Glomerular visceral epithelial cell (primary cell): ENCODE measurements at regions not wholly inside any gene's neighbourhood (a gene's known extent, or its start where the extent isn't known, plus 50 kb on each side); places are given as distances from the start of the nearest gene placed in this dataset.

Experiments used
- DNase-seq: peaks from one replicate; pipeline ENCODE4 v3.0.0-alpha.2; 2016; ENCODE audit errors: extremely low spot score

GRCh38 chr3:99439892-99440291 lies 198.5 kb upstream of the COL8A1 start:
- DNase-seq: no peak

DNA sequence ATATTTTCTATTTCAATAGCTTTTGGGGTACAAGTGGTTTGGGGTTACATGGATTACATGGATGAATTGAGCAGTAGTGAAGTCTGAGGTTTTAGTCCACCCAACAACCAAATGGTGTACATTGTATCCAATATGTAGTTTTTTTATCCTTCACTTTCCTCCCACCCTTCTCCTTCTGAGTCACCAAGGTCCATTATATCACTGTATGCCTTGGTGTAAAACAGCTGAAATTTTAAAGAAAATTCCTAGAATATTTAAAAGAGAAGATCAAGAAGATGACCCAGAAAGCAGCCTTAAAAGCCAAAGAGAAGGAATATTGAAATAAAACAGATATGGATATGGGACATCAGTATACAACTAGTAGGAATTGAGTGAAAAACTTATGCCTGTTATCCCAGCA lies 204.2 kb upstream of the COL8A1 start:
- DNase-seq: no peak

- DNase-seq: no peak
Measured at GRCh38 chr3:99430348-99431134, 207.9 kb upstream of the COL8A1 start.

DNA sequence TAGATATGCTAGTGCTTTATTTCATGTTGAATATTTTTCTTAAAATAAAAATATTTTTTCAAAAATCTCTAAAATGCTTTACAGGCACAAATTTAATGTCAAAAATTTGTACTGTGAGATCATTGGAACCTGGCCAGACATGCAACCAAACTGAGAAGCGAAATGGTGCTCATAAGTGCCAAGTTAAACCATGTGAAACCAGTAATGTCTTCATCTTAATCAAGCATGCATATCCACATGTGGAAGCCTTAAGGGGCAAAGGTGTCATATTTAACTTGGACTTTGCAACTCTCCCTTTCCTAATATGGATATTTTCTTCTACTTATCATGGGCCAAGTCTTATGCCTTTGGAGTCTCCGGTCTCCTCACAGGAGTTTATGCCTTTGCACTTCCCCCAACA lies 208.9 kb upstream of the COL8A1 start:
- DNase-seq: peak; percentile 60

DNA sequence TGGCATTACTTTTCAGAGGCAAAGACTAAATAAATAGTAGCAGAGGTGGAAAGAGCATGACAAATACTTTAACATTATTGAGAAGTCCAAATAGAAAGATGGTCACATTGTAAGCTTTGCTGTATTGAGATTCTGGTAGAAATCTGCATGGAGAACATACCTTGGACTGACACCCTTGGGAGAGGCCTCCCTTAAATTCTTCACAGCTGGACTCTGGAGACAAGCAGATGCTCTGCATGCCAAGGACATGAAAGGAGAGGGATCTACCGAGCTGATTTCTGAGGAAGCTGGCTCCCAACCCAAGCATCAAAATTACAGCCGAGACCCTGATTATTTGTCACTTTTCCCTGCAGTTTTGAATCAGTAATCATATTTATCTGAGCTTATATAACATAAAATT lies 212.5 kb upstream of the COL8A1 start:
- no peak for DNase-seq

- DNase-seq: no peak
Measured at GRCh38 chr3:99419116-99419515, 219.3 kb upstream of the COL8A1 start.

GRCh38 chr3:99418709-99419108 lies 219.7 kb upstream of the COL8A1 start:
- DNase-seq: no peak

DNA sequence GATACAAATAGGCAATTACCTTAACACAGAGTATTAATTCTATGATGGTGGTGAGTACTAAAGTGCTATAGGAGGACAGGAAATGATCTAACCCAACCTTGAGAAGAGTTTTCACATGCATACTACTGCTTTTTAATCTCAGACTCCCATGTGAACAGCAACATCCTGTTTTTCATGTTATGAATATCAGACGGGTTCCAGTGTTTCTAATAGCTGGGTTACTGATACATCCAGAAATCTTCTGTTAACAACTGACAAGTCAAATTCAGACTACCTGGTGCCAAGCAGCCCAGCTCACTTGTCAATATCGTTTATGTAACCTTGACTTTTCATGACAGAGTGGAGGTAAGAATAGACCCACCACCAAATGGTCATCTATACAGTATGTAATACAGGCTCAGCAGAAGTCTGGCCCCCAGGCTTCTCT lies 220.2 kb upstream of the COL8A1 start:
- DNase-seq: no peak

DNA sequence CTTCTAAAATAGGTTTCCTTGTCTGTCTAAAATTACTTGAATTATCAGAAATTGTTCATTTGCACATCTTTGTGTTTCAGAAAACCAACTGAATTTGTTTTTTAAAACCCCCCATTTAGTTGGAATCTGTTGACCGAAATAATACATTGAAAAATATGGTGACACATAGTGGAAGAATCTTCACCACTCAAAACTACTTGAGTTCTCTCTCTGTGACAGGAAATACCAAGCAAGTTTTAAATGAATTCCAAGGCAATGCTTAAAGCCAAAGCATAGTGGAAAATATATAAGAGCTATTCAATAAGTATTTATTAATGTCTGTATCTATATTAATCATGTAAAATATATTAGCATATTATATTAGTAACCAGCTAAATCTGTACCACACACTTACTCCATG lies 224.9 kb upstream of the COL8A1 start:
- peak; percentile 36 for DNase-seq

DNA sequence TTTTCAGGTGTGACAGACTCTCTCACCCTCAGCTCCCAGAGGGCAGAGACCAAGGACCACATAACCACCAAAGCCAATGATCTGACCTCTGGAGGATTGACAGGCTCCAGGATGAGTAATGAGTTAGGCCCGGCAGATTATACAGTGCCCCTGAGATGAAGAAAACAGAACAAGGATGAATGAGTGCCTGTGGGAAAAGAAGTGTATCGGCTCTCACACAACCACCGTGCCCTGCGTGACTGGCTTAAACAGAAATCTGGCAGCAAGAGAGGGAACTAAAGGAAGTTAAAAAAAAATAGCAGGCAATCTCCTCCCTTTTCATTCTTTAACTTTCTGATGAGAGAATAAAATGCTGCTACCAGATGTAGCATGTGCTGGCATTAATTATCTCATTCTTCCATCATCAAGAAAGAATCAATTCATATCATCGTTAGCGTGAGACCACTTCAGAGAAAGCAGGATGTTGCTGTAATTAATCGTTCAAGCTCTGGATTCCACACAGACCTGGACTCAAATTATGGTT lies 227.5 kb upstream of the COL8A1 start:
- peak; percentile 88 for DNase-seq

DNA sequence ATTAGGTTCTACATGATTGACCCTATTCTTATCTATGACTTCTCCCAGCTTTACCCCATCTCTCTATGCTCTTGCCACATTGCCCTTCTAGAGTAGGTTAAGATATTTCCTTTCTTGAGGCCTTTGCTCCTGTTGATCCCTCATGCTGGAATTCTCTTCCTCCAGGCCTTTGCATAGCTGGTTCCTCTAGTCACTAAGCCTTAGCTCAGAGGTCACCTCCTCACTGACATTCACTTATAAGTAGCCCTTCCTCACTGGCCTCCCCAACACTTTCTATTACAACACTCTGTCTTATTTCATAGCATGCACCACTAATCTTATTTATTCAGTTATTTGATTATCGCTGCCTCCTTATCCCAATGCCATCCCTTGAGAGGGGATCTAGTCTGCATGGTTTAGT lies 228.4 kb upstream of the COL8A1 start:
- DNase-seq: no peak

GRCh38 chr3:99407257-99407656 lies 231.1 kb upstream of the COL8A1 start:
- no peak for DNase-seq

DNA sequence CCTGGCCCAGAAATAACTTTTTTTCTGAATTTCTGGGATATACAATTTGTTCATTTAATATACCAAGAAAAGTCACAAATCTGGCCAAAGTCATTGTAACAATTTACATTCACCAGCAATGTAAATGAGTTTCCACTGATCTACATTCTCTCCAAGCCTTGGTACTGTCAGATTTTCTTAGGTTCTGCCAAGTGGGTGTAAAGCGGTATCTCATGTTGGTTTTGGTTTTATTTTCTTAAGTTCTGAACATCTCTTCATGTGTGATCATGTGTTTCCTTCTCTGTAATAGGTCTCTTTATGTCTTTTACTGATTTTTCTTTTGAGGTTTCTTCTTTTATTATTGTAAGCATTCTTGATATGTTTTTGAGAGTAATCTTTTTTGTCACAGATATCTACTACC lies 235.6 kb upstream of the COL8A1 start:
- no peak for DNase-seq

- no peak for DNase-seq
Measured at GRCh38 chr3:99400352-99400751, 238.0 kb upstream of the COL8A1 start.

DNA sequence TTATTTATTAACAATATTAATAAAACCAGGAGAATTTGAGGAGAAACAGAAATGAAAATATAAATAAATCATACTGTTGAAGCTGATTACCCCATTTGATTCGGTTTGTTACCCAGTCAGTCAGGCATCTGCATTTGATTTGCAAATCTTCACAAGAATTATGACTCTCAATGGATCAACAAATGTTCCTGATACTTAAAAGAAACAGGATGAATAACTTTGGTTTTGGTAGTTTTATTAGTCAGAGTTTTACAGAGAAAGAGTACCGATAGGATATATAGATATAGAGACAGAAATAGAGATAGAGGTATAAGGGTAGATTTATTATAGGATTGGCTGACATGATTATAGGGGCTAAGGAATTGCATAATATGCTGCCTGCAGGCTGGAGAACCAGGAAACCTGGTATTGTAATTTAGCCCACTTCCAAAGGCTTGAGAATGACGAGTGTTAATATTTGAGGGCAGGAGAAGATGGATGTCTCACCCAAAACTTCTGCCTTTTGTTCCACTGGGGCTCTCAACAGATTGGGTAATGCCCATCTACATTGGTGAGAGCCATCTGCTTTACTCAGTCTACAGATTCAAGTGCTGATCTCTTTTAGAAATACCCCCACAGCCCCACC lies 241.6 kb upstream of the COL8A1 start:
- DNase-seq: no peak

DNA sequence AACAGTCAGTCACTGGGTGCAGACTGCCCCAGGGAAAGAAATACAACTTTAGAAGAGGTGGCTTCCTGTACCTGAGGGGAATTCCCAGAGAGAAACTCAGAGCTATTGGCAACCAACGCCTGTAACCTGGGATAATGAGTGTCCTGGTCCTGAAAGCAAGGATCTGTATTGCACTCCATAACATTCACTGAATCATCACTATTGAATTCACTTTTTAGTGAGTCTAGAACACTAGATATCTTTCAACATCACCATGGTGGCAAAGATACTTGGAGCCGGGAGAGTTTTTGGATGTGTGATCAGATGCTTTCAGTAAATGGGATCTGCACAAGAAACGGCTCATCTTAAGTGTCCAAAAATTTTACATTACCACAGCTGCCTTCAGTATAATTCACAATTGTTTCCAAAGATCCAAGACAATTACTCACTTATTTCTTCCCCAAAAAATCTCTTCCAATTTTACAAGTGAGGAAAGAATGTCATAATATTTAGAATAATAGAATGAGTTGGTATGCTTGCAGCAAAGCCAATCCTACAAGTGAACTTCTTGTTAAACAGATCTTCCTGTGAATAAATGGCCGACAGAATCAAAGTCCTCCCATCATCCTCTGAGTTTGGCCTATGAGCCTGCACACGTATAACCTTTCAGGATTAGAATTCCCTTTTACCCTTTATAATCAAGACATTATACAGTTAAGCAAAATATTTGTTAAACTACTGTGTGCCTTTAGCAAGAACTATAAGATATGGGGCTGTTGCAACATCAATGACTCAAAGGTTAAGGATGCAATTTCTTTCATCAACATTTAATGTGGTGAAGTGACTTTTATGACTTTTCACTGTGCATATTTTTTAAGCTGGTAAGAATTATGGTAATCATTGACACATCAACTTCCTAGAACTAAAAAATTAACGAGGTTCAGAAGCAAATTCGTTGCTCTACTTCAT lies 243.3 kb upstream of the COL8A1 start:
- DNase-seq: peak; percentile 77

- DNase-seq: no peak
Measured at GRCh38 chr3:99393961-99394360, 244.4 kb upstream of the COL8A1 start.

GRCh38 chr3:99388780-99389179 lies 249.6 kb upstream of the COL8A1 start:
- DNase-seq: no peak

DNA sequence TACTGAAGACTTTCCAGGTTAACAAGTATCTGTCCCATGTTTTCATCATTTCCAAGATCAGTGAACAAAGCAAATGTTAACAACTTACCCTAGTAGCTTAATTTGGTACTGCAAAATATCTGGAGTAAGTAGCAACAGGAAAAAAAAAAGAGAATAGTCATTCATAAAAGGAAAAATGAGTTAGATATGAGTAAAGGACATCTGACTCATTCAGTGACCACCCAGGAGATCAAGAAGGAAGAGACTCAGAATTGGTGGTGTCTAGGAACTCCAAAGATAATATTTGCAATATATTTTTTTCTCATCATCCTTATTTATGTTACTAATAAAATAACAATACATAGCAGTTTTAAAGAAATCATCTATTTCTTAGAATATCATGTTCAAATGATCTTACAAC lies 253.8 kb upstream of the COL8A1 start:
- DNase-seq: no peak

DNA sequence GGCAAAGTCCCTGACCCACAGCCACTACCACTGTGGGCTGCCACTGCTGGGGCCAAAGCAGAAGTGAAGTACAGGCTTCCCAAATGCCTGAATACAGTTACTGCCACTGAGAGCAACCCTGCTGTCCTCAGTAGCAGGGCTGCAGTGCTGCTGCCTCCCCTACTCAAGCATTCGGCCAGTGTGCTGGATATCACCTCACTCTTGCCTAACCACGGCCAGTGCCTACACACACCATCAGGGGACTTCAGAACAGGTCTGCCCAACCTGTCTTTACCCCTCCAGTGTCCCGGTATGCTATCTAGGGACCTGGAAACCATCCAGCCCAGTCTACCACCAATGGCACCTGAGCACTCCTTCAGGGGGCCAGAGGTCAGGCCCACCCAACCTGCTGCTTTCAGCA lies 261.5 kb upstream of the COL8A1 start:
- no peak for DNase-seq

DNA sequence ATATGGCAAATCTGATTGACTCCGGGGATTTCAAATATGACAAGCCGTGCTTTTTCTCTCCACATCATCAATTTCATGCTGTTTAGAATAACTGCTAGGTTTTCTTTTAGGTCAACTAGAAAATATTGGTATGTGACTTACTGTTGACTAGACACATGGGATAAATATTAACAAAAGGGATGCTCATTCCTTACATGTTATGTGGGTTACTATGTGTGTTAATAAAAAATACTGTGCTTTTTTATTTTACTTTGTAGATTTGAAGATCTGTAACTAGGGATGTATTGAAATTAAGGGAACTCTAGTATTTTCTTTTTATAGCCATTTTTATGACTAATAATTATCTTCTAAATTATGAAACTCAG lies 264.6 kb upstream of the COL8A1 start:
- DNase-seq: no peak

DNA sequence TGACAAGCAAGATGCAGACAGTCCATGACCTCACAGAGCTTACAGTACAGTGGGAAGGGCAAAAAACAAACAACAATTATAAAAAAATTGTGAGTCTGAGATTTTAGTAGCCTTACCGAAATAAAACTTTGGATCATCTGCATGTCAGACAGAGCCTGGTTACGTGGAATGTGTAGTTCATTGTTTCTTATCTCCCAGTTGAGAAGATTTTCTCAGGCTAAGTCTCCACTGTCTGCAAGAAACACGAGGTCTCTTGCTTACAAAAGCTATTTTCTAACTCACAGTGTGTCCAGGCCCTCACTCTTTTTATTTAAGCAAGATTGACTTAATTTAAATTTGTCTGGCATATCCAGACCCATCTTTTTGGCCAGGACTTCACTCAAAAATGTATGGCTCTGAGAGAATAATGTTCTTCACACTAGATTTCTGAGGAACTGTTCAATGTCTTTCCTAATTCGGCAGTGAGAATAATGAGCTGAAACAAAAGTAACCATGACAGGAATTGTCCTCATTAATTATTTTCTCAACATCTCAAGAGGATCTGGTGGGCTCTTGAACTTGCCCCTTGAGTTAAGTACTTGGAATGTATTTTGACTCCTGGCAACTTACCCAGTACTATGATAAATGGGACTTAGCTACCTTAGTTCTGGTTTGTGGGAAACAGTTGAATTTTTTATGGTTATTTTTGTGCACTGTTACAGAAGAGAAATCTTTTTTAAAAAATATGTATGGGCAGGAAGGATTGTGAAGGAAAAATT lies 265.1 kb upstream of the COL8A1 start:
- no peak for DNase-seq
